ENCODE measurements at regions not wholly inside any gene's neighbourhood (a gene's known extent, or its start where the extent isn't known, plus 50 kb on each side); places are given as distances from the start of the nearest gene placed in this dataset.
A peak's percentile ranks its signal among the peaks of the same experiment; 100 is the strongest.

DNA sequence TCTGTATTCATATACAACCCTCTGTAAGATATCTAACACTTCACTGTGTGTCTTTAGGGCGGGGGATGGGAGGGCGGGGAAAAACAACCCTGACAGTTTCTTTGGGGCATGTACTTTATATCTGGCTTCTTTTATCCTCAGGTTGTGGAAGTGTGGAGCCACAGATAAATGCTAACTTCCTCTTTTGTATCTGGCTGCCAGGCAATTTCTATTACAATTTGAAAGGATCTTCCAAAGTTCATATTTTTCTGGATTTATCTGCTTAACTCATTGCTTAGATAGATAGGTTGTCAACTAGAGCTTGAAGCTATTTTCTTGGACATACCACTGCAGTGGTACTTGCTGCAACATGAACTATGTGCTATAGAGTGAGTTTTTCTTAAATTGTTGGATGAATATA, 393.0 kb downstream of the LMO7 start:
- no peak for DNase-seq

DNA sequence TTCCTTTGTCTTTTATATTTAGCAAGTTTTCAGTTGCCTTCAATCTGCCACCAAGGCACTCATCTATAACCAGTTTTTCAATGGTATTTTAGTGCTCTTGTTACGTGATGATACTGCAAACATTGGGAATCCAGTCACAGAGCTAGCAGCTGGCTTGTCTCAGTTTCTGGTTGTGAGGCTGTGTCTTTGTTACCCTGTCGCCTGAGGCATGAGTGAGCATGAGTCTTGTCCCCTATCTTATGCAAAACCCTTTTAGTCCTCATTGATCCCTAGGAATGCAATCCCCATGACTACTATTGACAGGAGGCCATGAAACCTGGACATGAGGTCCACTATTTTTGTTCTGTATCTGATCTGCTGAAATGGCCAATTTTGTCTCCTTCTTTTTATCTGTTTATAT, 391.0 kb downstream of the LMO7 start:
- DNase-seq, result no peak

DNA sequence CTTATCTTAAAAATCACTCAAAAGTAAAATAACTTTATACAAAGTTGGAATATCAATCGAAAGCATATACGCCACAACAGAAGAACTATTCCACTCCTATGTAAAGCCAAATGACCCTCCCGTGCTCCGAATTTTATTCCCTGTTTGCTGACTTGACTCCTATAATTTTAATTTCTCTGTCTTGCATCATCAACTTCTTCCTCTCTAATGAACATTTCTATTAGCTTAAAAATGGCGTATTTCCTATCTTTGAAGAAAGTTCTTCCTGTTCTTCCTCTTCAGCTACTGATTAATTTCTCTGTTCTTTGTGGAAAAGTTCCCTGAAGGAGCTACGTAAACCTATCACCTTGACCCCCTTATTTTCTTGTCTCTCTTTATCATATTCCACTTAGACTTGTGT, 389.3 kb downstream of the LMO7 start:
- no peak for DNase-seq

DNA sequence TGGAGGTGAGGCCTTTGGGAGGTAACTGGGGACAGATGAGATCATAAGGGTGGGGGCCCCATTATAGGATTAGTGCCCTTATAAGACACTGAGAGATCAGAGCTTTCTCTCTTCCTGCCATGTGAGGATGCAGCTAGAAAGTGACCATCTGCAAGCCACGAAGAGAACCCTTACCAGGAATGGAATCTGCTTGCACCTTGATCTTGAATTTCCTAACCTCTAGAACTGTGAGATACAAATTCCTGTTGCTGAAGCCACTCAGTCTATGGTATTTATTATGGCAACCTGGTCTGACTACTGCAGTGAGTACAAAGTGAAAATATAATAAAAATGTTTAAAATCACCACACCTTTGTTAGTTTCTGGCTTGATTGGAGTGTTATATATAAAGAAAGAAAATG, 388.0 kb downstream of the LMO7 start:
- DNase-seq, result no peak

DNA sequence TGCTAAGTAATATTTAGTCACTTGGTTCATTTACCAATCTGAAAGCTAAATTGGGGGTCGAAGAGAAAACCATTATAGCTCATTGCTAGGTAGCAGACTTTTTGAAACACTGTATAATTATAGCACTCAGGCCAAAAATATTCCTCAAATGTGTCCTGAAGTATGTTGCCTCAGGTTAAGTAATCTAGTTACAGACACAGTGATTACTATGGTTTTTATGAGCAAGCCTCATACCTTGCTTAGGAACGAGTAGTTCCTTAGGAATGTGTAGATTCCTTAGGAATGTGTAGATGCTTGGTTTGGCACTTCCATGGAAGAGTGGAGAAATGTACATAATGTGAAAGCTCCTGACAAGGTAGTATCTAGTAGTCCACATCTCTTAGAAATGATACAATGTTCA, 387.5 kb downstream of the LMO7 start:
- DNase-seq, result no peak

DNA sequence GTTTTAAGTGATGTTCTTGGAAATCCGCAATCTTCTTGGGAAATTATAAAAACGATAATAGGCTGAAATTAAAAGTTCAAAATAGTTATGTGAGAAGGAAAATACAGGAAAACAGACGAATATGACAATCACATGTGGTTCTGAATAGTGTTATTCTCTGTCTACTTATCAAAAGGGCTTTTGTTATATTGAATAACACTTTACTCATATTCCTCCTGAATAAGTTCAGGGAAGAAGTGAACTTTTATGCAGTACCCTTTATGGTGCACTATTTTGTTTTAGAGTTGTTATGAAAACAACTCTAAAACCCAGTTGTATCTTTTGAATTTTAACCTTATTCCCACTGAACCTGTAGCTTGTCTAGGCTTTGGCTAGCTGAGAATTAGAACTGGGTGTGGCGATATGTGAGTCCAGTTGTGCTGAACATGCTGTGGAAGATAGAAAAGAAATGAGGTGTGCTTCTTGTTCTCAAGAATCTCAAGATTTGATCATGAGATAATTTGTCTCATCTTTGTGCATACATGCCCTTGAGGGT, 384.4 kb downstream of the LMO7 start:
- DNase-seq, result no peak

DNA sequence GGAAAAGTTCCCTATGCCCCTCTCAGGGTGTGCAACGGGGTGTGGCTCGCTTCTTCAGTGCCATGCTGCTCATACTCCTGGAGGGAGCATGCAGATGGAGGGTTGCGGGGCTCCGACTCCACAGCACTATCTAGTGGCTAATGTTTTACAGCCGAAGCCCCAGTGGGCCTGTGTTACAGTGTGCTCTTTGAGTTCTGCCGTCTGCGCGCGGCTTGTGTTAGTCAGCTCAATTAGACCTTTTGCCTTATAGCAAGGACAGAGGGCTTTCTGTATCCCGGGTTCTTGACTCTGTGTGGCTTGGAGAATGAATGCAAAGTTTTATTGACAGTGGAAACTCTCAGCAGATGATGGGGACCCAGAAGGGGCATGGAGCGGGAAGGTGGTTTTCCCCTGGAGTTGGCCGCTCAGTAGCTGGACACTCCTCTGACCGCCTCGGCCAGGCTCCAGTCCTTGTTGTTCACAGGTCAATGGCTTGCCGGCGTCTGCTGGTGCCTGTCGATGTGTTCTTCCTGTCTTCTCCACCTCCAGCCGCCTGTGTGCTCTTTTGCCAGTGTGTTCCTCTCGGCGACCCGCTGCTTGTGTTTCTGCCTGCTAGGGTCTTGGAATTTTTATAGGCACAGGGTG, 383.4 kb downstream of the LMO7 start:
- DNase-seq, result peak; percentile 5

DNA sequence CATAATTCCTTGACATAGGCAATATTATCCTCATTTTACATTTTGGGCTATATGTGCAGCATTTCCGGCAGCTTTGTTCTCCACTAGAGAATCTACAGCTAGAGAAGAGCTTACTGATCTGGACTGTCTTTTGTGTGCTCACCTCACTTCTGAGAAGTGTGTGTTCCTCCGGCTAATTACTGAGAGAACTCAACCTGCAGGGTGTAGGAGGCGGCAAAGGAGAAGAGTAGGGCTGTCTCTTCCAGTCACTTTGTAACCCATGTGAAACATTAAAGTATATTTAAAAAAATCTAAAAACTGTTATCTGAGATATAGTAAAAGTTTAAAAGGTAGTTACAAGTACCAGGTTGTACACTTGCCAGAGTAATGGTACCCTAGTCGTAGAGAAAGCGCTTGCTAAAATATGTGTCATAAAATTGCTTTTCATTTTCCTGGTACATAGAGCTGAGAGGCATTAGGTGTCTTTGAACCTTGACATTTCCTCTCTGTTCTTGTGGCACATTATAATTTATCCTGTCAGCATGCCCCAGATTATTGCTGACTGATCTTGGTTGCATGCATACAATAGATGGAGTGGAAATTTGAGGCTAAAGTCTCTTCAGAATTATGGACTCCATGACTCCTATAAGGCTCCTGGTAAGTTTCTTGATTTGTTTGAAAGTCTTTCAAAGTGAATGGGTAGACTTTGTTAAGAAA, 381.9 kb downstream of the LMO7 start:
- DNase-seq, result no peak

DNA sequence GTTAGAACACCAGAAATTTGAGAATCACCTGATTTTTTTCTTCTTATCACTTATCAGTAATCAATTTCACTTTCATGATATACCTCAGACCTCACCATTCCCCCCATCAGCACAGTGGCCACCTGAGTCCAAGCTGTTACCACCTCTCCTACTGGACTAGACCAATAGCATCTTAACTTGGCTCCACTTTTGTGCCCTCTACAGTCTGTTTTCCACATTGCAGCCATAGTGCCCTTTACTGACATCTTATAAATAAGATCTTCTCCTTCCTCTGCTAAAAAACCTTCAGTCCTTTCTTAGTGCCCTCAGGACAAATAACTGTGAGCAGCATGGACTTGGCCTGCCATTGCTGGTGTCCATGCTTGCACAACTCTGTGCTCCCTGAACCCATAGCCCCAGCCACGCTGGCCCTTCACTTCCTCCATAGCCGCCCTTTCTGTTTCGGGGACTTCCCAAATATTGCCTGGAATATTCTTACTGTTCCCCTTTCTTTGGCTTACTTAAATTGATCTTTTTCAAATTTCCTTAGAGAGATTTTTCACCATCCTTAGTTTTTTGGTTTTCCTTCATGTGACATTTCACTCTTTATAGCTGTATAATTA, 380.8 kb downstream of the LMO7 start:
- DNase-seq, result peak; percentile 21

DNA sequence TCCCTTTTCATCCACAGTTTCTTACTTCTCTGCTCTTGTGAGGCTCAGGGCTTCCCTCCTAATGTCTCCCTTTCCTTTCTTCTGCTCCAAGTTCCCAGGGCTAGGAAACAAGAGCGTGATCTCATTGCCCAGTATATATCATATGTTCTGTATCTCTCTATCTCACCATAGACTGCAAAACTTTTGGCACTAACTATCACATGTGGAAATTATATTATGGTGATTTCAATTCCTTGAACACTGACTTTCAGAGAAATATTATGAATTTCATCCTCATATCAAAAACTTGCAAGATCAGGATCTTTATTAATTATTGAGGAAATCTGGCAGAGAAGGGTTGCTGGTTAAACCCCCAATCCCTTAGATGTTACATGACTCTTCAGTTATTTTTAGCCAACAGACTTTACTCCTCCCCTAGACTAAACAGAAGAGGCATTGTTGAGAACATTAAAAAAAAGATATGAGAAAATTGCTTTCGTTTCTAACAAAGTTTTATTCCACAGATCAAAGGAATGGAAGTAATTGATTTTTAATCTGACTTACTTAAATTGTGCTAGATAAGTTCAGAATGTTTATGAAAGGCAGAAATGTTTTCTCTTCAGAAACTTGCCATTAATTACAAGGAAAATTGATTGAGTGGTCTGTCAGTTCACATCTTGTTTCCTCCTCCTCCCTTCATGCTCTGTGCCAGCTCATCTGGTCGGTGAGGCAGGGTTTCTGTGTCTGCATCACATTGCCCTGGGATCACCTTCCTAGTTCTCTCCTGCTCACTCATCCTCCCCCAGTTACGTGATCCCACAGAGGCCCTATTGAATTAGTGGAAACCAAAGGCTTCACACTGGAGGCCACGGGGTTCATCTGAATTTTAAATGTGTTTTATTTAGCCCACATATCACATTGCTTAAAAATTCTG, 378.5 kb downstream of the LMO7 start:
- DNase-seq, result no peak

DNA sequence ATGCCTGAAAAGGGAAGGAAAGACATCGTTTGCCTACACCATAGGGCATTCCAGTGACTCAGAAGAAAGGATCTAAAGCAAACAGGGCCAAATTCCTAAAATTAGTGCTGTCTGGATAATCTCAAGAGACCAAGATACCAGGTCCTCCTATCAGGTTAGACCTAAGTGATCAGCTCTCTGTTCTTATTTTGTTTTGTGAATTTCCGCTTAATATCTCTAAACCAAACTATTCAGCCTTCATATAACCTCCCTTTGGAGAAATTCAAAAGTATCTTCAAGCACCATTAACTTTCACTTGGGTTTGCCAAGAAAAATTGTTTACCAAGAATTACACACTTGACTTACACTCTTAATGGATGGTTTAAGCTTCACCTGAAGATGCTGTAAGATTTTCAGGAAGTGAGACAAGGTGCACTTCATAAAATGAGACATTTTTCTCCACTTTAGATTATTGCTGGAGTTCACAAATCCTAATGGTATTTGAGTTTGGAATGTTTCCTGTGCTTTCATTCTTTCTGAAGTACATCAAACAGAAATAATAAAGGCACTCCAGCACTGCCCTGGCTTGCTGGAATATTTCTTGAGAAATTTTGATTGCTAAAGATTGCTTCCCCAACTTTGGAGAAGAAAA, 376.1 kb downstream of the LMO7 start:
- DNase-seq, result no peak

DNA sequence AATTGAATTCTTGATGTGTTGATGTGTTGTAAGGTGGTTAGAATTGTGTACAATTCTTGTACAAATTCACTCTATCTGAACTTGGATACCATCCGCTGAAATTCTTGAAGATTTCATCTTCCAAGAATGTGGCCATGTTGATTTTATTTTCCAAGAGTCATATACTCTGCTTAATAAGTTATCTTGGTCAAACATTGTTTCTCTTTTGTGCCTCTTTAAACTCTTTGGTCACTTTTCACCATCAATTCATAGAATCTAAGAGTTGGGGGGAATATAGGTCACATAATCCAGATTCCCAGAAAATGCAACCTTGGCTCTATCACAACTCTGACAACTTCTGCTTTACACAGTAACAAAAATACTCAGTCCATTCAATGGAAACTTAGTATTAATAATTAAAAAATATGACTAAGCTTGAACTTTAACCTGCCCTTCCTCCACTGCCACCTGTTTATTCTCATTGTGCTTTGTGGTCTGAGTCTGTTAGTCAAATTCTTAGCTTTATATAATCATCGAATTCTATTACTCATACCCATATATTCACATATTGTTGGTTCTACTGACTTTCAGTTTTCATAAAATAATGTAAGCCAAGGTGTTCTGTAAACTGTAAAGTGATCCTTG, 373.2 kb downstream of the LMO7 start:
- no peak for DNase-seq

DNA sequence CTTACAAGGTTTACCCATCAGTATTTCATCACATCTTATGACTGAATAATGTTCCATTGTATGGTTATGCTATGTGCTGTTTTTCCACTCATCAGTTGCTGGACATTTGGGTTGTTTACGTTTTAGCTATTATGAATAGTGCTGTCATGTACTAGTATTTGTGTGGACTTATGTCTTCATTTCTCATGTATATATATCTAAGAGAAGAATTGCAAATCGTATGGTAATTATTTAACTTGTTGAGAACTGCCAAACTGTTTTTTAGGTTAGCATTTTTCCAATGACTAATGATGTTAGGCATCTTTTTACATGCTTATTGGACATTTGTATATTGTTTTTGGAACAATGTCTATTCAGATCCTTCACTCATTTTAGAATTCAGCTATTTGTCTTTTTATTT, 368.3 kb downstream of the LMO7 start:
- DNase-seq, result no peak

DNA sequence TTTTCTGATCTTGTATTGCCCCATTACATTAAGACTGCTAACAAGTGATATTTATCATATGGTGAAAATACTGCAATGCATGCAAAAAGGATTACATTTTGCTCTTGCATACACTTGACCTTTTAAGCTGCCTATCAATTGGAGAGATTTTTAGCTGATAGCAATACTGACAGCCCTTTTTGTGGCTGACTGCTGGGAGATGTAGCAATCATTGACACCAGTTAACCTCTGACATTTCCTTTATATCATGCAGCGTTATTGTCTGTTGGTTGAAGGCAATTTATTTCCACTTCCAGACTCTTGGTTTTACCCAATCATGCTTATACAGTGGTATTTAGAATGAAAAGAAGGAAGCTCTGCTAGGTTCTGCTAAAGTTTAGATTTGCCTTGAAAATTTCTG, 364.0 kb downstream of the LMO7 start:
- peak; percentile 12 for DNase-seq

DNA sequence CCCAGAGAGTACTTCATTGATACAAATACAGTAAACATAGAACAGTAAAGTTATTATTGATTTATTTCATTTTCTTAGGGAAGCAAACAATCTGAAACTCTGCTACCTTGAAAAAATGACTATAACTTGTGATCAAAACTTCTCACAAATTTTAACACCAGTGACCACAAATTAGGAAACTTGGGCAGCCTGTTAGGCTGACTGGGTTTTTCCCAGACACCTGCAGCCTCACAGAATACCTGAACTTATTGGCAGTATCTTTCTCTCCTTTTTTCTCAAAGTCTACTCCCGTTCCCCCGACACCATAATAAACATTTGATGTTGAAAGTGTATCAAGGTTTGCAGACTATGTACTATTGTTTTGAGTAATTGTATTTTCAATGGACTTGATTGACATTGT, 360.5 kb downstream of the LMO7 start:
- no peak for DNase-seq

DNA sequence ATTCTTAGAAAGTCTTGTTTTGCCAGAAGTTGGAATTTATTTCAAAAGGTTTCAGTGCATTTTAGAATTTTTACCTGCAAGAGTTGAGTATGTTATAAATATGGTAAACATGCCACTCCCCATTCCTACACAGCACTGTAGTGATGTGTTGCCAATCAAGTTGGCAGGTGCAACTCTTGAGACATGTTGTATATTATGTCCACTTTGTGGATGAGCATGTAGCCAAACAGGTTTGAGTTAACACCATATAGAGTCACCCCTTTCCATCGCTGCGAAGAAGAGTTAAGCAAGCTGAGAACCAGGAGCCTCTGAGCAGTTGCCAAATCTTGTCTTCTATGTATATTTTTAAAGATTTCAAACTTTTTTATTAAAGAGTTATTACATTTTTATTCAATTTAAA, 359.8 kb downstream of the LMO7 start:
- no peak for DNase-seq

DNA sequence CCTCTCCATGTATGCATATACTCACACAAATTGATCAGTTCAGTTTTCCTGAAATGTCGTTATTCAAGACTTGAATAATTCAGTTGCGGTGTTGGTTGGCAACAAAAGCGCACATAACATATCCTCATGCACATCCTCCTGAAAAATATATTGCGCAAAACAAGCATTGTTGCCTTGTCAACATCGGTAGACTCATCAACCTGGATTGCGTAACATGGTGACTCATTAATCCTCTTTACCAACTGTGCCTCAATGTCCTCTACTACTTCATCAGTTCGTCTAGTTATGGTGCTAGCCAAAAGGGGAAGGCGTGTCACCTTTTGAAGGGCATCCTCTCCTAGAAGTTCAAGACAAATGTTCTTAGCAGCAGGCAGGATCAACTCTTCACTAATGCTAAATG, 357.7 kb downstream of the LMO7 start:
- DNase-seq, result no peak

DNA sequence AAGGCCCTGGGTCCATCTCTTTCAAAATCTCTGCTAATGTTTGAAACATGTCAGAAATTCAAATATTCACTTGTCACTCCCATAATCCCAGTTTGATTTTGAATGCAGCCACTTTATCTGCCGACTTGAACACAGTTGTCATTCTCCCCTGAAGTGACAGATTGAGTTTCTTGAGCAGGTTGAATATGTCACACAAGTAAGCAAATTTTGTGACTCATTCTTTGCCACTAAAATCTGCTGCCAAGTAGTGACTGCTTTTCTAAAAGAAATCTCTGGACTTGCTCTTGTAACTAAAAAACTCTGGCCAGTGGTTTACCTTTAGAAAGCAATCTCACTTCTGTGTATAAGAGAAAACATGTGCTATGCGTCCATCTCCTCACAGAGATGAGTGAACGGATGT, 357.1 kb downstream of the LMO7 start:
- no peak for DNase-seq

DNA sequence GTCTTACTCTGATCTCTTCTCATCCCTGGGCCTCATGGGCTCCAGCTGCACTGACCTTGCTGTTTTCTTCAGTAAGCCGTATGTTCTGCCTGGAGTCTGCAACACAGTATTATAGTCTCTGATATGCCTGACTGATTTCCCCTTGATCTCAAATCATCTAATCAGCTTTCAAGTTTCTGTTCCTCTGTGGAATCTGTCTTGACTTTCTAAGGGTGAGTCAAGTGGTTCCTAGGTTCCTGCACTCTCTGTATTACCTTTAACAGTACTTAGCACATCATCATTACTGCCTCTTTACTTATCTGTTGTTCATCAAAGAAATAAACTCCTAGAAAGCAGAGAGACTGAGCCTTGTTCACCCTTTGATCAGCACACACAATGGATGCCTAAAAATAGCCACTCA, 350.7 kb downstream of the LMO7 start:
- no peak for DNase-seq

DNA sequence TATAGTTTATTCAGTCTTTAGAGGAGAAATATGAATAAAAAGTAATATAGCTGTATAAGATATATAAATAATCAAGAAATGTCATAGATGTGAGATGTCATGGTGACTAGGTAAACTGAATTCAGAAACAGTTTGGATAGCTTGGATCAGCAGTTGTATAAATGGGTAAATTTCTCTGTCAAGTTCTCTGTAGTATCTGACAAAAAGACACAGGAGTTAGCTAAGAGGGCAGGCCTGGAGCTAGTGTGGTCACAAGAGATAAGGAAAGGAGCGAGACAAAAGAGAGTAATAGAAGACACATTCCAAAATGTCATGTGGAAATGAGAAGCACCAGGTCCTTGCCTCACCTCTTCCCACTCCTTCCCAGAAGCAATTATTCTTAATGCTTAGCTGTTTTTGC, 349.0 kb downstream of the LMO7 start:
- DNase-seq, result no peak

DNA sequence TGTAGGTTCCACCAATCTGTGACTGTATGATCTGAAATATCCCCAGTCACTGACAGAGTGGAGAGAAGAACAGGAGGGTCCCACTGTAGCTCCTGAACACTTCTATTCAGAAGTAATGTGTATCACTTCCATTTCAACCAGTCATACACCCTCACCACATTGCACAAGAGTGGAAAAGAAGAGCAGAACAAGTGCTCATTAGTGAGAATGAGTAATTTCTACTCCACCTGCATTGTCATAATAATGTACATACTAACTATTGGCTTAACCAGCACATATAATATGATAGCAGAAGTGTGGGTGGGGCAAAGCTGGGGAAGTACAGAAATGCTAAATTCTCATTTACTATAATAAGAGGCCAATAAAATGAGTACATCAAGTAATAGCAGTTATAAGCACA, 342.7 kb downstream of the LMO7 start:
- no peak for DNase-seq

DNA sequence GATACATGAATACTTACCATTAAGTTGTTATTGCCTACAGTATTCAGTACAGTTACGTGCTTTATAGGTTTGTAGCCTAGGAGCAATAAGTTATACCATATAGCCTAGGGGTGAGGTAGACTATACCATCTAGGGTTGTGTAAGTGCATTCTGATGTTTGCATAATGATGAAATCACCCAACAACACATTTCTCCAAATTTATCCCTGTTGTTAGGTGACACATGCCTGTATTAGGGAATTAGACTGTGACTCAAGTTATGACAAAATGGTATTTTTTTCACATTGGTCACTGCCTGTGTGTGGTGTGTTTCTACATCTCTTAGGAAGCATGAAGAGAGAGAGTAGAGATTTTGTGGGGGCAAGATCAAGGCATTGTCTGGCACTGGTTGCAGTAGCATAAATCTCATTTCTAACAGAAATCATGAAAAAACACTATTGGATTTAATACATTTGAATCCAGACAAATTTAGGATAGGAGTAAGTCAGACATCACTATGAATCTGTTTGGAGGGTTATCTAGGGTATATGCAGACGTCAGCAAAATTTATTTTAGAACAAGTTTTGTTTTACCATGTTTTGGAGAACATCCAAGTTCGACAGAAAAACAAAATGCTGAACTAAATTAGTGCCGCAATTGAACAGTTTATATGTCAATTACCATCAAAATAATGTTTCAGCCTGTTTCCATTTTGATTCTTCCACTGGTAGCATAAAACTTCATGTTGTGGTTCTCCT, 332.1 kb downstream of the LMO7 start:
- DNase-seq, result no peak
